ENCODE measurements at regions not wholly inside any gene's neighbourhood (a gene's known extent, or its start where the extent isn't known, plus 50 kb on each side); places are given as distances from the start of the nearest gene placed in this dataset.

DNA sequence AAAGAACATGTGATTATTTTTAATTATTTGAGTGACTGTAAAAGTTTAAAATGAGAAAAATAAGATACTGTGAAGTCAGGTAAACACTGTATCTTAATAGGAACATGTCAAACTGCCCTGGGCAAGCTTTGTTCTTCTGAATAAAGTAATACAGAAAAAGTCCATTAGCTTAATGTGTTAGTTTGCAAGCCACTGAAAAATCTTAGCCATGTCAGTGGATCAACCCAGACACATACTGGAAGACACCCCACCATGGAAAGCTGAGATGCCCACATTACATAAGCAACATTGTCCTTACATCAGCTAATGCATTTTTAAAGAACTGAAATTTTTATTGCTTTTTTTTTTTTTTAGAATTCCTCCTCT lies 155.2 kb downstream of the BBOX1 start:
- TF ChIP-seq, protein P1, sequence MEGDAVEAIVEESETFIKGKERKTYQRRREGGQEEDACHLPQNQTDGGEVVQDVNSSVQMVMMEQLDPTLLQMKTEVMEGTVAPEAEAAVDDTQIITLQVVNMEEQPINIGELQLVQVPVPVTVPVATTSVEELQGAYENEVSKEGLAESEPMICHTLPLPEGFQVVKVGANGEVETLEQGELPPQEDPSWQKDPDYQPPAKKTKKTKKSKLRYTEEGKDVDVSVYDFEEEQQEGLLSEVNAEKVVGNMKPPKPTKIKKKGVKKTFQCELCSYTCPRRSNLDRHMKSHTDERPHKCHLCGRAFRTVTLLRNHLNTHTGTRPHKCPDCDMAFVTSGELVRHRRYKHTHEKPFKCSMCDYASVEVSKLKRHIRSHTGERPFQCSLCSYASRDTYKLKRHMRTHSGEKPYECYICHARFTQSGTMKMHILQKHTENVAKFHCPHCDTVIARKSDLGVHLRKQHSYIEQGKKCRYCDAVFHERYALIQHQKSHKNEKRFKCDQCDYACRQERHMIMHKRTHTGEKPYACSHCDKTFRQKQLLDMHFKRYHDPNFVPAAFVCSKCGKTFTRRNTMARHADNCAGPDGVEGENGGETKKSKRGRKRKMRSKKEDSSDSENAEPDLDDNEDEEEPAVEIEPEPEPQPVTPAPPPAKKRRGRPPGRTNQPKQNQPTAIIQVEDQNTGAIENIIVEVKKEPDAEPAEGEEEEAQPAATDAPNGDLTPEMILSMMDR (IDR thresholded peaks at IDR 0.05; ENCODE audit: borderline replicate concordance, extremely low read depth, low read length, poor library complexity, severe bottlenecking) = no peak
- TF ChIP-seq EZH2 (IDR thresholded peaks at IDR 0.05; ENCODE audit: borderline replicate concordance, low read depth, low read length, severe bottlenecking) = no peak
